ENCODE measurements at regions not wholly inside any gene's neighbourhood (a gene's known extent, or its start where the extent isn't known, plus 50 kb on each side); places are given as distances from the start of the nearest gene placed in this dataset.

GRCh38 chr3:144369129-144369879 lies 397.7 kb downstream of the DIPK2A start:
- Histone ChIP-seq H3K36me3 (ENCODE audit: control insufficient read depth in 1 of 2, insufficient read depth in 2 of 2, low read length in 2 of 2) (no peaks in the 10 kb centered on the region), H3K4me1 (ENCODE audit: control insufficient read depth in 1 of 2, insufficient read depth in 2 of 2, low read length in 2 of 2) (no peaks in the 10 kb centered on the region), H3K9me3 (ENCODE audit: control insufficient read depth in 1 of 2, low read length in 2 of 2) (no peaks in the 10 kb centered on the region), H3K27me3 (ENCODE audit: low read depth, low read length) (no peaks in the 10 kb centered on the region), H3K27ac (ENCODE audit: low read length) (no peak overlapping the region), H3K4me3 (ENCODE audit: low read depth in 1 of 2, low read length in 2 of 2) (no peak overlapping the region)

GRCh38 chr3:144375088-144375487 lies 403.5 kb downstream of the DIPK2A start:
- no peak overlapping the region for H3K27ac ChIP-seq (ENCODE audit: low read length)

GRCh38 chr3:144380849-144381248 lies 409.2 kb downstream of the DIPK2A start:
- Histone ChIP-seq H3K27me3 (ENCODE audit: low read depth, low read length) (no peaks in the 10 kb centered on the region), H3K9me3 (ENCODE audit: control insufficient read depth in 1 of 2, low read length in 2 of 2) (no peaks in the 10 kb centered on the region), H3K27ac (ENCODE audit: low read length) (no peak overlapping the region), H3K4me3 (ENCODE audit: low read depth in 1 of 2, low read length in 2 of 2) (no peak overlapping the region), H3K36me3 (ENCODE audit: control insufficient read depth in 1 of 2, insufficient read depth in 2 of 2, low read length in 2 of 2) (no peaks in the 10 kb centered on the region), H3K4me1 (ENCODE audit: control insufficient read depth in 1 of 2, insufficient read depth in 2 of 2, low read length in 2 of 2) (no peaks in the 10 kb centered on the region)

More at GRCh38 chr3:144375088-144375487, 403.5 kb downstream of the DIPK2A start:
- no peaks in the 10 kb centered on the region for H3K9me3 ChIP-seq (ENCODE audit: control insufficient read depth in 1 of 2, low read length in 2 of 2)
- H3K4me1 ChIP-seq (ENCODE audit: control insufficient read depth in 1 of 2, insufficient read depth in 2 of 2, low read length in 2 of 2): no peaks in the 10 kb centered on the region
- H3K36me3 ChIP-seq (ENCODE audit: control insufficient read depth in 1 of 2, insufficient read depth in 2 of 2, low read length in 2 of 2): no peaks in the 10 kb centered on the region
- no peak overlapping the region for H3K4me3 ChIP-seq (ENCODE audit: low read depth in 1 of 2, low read length in 2 of 2)
- H3K27me3 ChIP-seq (ENCODE audit: low read depth, low read length): no peaks in the 10 kb centered on the region

DNA sequence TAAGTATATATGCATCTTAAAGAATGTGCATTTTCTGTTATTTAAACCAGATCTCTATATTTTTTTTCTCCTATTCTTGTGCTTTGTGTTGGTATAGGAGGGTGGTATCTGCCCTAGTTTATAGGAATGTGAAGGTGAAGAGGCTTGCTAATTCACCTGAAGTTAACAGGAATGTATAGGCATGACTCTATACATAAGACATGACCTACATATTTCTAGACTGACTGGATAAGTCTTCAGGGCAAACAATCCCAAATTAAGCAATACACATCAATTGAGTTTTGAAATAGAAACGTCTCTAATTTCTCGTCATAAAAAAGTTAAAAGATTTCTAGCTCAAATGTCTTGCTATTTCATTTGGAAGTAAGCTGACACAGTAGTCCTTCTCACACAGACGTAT lies 410.0 kb downstream of the DIPK2A start:
- Histone ChIP-seq H3K27me3 (ENCODE audit: low read depth, low read length) (no peaks in the 10 kb centered on the region), H3K4me1 (ENCODE audit: control insufficient read depth in 1 of 2, insufficient read depth in 2 of 2, low read length in 2 of 2) (no peaks in the 10 kb centered on the region), H3K4me3 (ENCODE audit: low read depth in 1 of 2, low read length in 2 of 2) (no peak overlapping the region), H3K27ac (ENCODE audit: low read length) (no peak overlapping the region), H3K36me3 (ENCODE audit: control insufficient read depth in 1 of 2, insufficient read depth in 2 of 2, low read length in 2 of 2) (no peaks in the 10 kb centered on the region), H3K9me3 (ENCODE audit: control insufficient read depth in 1 of 2, low read length in 2 of 2) (no peaks in the 10 kb centered on the region)

GRCh38 chr3:144384241-144384979 lies 412.8 kb downstream of the DIPK2A start:
- Histone ChIP-seq H3K4me1 (ENCODE audit: control insufficient read depth in 1 of 2, insufficient read depth in 2 of 2, low read length in 2 of 2) (no peaks in the 10 kb centered on the region), H3K4me3 (ENCODE audit: low read depth in 1 of 2, low read length in 2 of 2) (no peak overlapping the region), H3K9me3 (ENCODE audit: control insufficient read depth in 1 of 2, low read length in 2 of 2) (no peaks in the 10 kb centered on the region), H3K27ac (ENCODE audit: low read length) (no peak overlapping the region), H3K36me3 (ENCODE audit: control insufficient read depth in 1 of 2, insufficient read depth in 2 of 2, low read length in 2 of 2) (no peaks in the 10 kb centered on the region), H3K27me3 (ENCODE audit: low read depth, low read length) (no peaks in the 10 kb centered on the region)

DNA sequence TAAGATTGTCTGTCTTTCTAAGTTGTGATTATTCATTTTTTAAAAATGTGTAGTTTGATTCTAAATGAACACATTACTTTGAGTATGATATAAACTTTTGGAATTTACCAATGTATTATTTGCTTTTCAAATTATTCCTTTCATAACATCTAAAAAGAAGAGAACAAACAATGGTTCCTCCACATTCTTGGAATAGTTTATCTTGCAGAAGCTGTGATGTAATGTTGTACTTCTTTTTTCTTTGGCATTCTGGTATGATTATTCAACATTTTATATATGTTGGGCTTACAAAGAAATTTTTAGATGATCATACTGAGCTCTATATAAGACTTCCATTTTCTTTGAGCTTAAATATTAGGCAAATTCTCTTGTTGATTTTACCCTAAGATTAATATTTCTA lies 419.2 kb downstream of the DIPK2A start:
- H3K27ac ChIP-seq (ENCODE audit: low read length): no peak overlapping the region
- H3K36me3 ChIP-seq (ENCODE audit: control insufficient read depth in 1 of 2, insufficient read depth in 2 of 2, low read length in 2 of 2): no peaks in the 10 kb centered on the region
- no peaks in the 10 kb centered on the region for H3K9me3 ChIP-seq (ENCODE audit: control insufficient read depth in 1 of 2, low read length in 2 of 2)
- no peaks in the 10 kb centered on the region for H3K4me1 ChIP-seq (ENCODE audit: control insufficient read depth in 1 of 2, insufficient read depth in 2 of 2, low read length in 2 of 2)
- H3K4me3 ChIP-seq (ENCODE audit: low read depth in 1 of 2, low read length in 2 of 2): no peak overlapping the region
- H3K27me3 ChIP-seq (ENCODE audit: low read depth, low read length): no peaks in the 10 kb centered on the region

DNA sequence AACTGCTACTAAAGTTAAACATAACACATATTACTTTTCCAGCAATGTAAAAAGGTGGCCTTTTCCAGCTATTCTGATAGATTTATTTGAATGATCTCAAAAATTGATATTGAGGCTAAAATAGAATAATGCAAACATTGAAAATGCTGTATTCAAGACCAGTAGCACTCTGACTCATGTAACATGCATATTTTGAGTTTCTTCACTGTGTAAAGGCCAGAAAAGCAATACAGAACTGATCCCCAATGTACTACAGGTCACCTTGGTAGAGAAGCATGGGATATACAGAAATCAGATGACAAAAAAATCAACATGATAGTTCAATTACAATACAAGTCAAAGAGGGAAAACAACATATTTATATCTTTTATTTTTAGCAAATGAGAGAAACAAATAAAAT lies 419.6 kb downstream of the DIPK2A start:
- Histone ChIP-seq H3K36me3 (ENCODE audit: control insufficient read depth in 1 of 2, insufficient read depth in 2 of 2, low read length in 2 of 2) (no peaks in the 10 kb centered on the region), H3K27me3 (ENCODE audit: low read depth, low read length) (no peaks in the 10 kb centered on the region), H3K27ac (ENCODE audit: low read length) (no peak overlapping the region), H3K4me3 (ENCODE audit: low read depth in 1 of 2, low read length in 2 of 2) (no peak overlapping the region), H3K4me1 (ENCODE audit: control insufficient read depth in 1 of 2, insufficient read depth in 2 of 2, low read length in 2 of 2) (no peaks in the 10 kb centered on the region), H3K9me3 (ENCODE audit: control insufficient read depth in 1 of 2, low read length in 2 of 2) (no peaks in the 10 kb centered on the region)

GRCh38 chr3:144394032-144394431 lies 422.4 kb downstream of the DIPK2A start:
- H3K36me3 ChIP-seq (ENCODE audit: control insufficient read depth in 1 of 2, insufficient read depth in 2 of 2, low read length in 2 of 2): no peaks in the 10 kb centered on the region
- peaks cover 0 to under 1% of the 10 kb centered on the region in 2 donors for H3K9me3 ChIP-seq (ENCODE audit: control insufficient read depth in 1 of 2, low read length in 2 of 2)
- H3K27ac ChIP-seq (ENCODE audit: low read length): no peak overlapping the region
- H3K4me1 ChIP-seq (ENCODE audit: control insufficient read depth in 1 of 2, insufficient read depth in 2 of 2, low read length in 2 of 2): no peaks in the 10 kb centered on the region
- no peak overlapping the region for H3K4me3 ChIP-seq (ENCODE audit: low read depth in 1 of 2, low read length in 2 of 2)
- H3K27me3 ChIP-seq (ENCODE audit: low read depth, low read length): no peaks in the 10 kb centered on the region

- H3K27ac ChIP-seq (ENCODE audit: low read length): no peak overlapping the region
- no peaks in the 10 kb centered on the region for H3K36me3 ChIP-seq (ENCODE audit: control insufficient read depth in 1 of 2, insufficient read depth in 2 of 2, low read length in 2 of 2)
- H3K9me3 ChIP-seq (ENCODE audit: control insufficient read depth in 1 of 2, low read length in 2 of 2): peaks cover 0 to 9% of the 10 kb centered on the region in 2 donors
- no peaks in the 10 kb centered on the region for H3K4me1 ChIP-seq (ENCODE audit: control insufficient read depth in 1 of 2, insufficient read depth in 2 of 2, low read length in 2 of 2)
- no peaks in the 10 kb centered on the region for H3K27me3 ChIP-seq (ENCODE audit: low read depth, low read length)
- H3K4me3 ChIP-seq (ENCODE audit: low read depth in 1 of 2, low read length in 2 of 2): no peak overlapping the region
These were observed 430.8 kb downstream of the DIPK2A start for GRCh38 chr3:144402430-144402829.

GRCh38 chr3:144403040-144403457 lies 431.4 kb downstream of the DIPK2A start:
- Histone ChIP-seq H3K27me3 (ENCODE audit: low read depth, low read length) (no peaks in the 10 kb centered on the region), H3K4me1 (ENCODE audit: control insufficient read depth in 1 of 2, insufficient read depth in 2 of 2, low read length in 2 of 2) (no peaks in the 10 kb centered on the region), H3K36me3 (ENCODE audit: control insufficient read depth in 1 of 2, insufficient read depth in 2 of 2, low read length in 2 of 2) (no peaks in the 10 kb centered on the region), H3K4me3 (ENCODE audit: low read depth in 1 of 2, low read length in 2 of 2) (no peak overlapping the region), H3K9me3 (ENCODE audit: control insufficient read depth in 1 of 2, low read length in 2 of 2) (peaks cover 0 to 9% of the 10 kb centered on the region in 2 donors), H3K27ac (ENCODE audit: low read length) (no peak overlapping the region)

DNA sequence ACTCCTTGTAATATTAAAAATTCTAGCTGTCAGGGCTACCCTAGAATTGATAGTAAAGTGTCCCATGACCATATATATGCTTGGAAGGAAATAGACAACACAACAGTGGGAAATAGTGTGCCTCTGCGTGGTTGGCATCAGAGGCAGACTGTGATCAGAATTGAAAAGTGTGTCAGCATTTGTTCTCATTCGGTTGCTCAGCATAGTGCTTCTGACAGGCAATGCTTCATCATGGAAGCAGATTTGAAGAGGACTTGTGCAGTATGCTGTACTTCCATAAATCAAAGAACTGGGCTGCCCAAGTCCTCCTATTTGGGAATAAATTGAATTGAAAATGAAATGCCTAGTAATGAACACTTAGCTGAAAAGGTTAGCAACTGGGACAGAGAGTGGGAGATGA lies 435.7 kb downstream of the DIPK2A start:
- no peaks in the 10 kb centered on the region for H3K4me1 ChIP-seq (ENCODE audit: control insufficient read depth in 1 of 2, insufficient read depth in 2 of 2, low read length in 2 of 2)
- no peak overlapping the region for H3K4me3 ChIP-seq (ENCODE audit: low read depth in 1 of 2, low read length in 2 of 2)
- H3K9me3 ChIP-seq (ENCODE audit: control insufficient read depth in 1 of 2, low read length in 2 of 2): peaks cover 0 to 1% of the 10 kb centered on the region in 2 donors
- H3K36me3 ChIP-seq (ENCODE audit: control insufficient read depth in 1 of 2, insufficient read depth in 2 of 2, low read length in 2 of 2): no peaks in the 10 kb centered on the region
- no peak overlapping the region for H3K27ac ChIP-seq (ENCODE audit: low read length)
- no peaks in the 10 kb centered on the region for H3K27me3 ChIP-seq (ENCODE audit: low read depth, low read length)

Measured in muscle layer of duodenum (tissue), 2 donors.